Uterus (tissue), 3 donors: ENCODE measurements at regions not wholly inside any gene's neighbourhood (a gene's known extent, or its start where the extent isn't known, plus 50 kb on each side); places are given as distances from the start of the nearest gene placed in this dataset.
A peak's percentile ranks its signal among the peaks of the same experiment; 100 is the strongest.

Source experiments
- DNase-seq, 2 donors: peaks; one replicate each; pipeline ENCODE4 v3.0.0-alpha.2; 2019 to 2020
- H3K27ac ChIP-seq, 2 donors: fragments of 200-600 bp; sonication (generic); 1 replicate in 1 of 2; 2 replicates in 1 of 2; pipeline ENCODE4 v1.5.1; 2016 to 2018
- H3K27me3 ChIP-seq, 2 donors: fragments of 200-600 bp; sonication (generic); one replicate each; pipeline ENCODE4 v1.5.1; 2018 to 2019; ENCODE audit warnings: control low read depth in 1 of 2
- H3K36me3 ChIP-seq, 2 donors: fragments of 200-600 bp; sonication (generic); one replicate each; pipeline ENCODE4 v1.5.1; 2019; ENCODE audit warnings: control low read depth in 1 of 2
- H3K4me1 ChIP-seq, 2 donors: fragments of 200-600 bp; sonication (generic); one replicate each; pipeline ENCODE4 v1.5.1; 2018 to 2019; ENCODE audit warnings: control low read depth in 1 of 2
- H3K4me3 ChIP-seq, 2 donors: fragments of 200-600 bp; sonication (generic); 1 replicate in 1 of 2; 2 replicates in 1 of 2; pipeline ENCODE4 v1.5.1; 2018 to 2019; ENCODE audit warnings: mild to moderate bottlenecking in 1 of 2
- H3K9me3 ChIP-seq, 2 donors: fragments of 200-600 bp; sonication (generic); one replicate each; pipeline ENCODE4 v1.5.1; 2019; ENCODE audit warnings: control low read depth in 1 of 2
- POLR2A ChIP-seq, 2 donors: fragments of 450-650 bp; IDR thresholded peaks; one replicate each; pipeline ENCODE4 v1.6.1; 2016; ENCODE audit warnings: antibody characterized with exemption in 2 of 2, mild to moderate bottlenecking in 1 of 2, moderate library complexity in 1 of 2
- intact Hi-C: fragments of 100-400 bp; cut with DNase I; formaldehyde crosslinking; loops from one replicate; pipeline ENCODE4 v1.15.1; 2023; ENCODE audit warnings: low total_unique reads
- TF ChIP-seq, protein P1 (sequence below), 4 experiments: fragments of 200-600 bp in 2 of 4; fragments of 450-650 bp in 2 of 4; sonication (generic) in 2 of 4; IDR thresholded peaks; one replicate each; pipeline ENCODE4 v1.5.1; 2016 to 2019; ENCODE audit warnings: antibody characterized with exemption in 4 of 4, mild to moderate bottlenecking in 2 of 4, moderate library complexity in 1 of 4
- donor health status: DM: yes; HTN: yes; CAD: no.

DNA sequence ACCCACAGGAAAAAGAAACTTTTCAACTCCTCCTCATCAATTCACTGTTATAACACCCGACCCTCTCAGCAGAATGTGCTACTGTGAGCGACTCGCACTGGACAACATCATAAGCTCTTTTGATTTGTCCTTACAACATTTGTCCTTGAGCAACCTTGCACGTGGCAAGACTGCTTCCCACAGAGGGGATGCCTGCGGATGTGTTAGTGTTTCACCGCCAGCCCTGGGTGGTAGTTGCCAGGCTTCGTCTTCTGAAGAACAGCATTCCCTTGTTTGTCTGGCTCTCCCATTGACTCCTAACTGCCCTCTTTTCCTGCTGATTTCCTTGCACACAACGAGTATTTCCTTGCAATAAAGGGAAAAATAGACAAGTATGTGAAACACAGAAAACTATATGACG lies 111.4 kb upstream of the SLC7A1 start:
- TF ChIP-seq, protein P1, sequence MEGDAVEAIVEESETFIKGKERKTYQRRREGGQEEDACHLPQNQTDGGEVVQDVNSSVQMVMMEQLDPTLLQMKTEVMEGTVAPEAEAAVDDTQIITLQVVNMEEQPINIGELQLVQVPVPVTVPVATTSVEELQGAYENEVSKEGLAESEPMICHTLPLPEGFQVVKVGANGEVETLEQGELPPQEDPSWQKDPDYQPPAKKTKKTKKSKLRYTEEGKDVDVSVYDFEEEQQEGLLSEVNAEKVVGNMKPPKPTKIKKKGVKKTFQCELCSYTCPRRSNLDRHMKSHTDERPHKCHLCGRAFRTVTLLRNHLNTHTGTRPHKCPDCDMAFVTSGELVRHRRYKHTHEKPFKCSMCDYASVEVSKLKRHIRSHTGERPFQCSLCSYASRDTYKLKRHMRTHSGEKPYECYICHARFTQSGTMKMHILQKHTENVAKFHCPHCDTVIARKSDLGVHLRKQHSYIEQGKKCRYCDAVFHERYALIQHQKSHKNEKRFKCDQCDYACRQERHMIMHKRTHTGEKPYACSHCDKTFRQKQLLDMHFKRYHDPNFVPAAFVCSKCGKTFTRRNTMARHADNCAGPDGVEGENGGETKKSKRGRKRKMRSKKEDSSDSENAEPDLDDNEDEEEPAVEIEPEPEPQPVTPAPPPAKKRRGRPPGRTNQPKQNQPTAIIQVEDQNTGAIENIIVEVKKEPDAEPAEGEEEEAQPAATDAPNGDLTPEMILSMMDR (IDR thresholded peaks at IDR 0.05): no peak
- TF ChIP-seq POLR2A (IDR thresholded peaks at IDR 0.05): no peak
- no peak overlapping the region for H3K4me3 ChIP-seq
- no peak for DNase-seq
- no peaks in the 10 kb centered on the region for H3K36me3 ChIP-seq
- H3K27ac ChIP-seq: no peak overlapping the region
- intact Hi-C loops: no loop called here
- no peaks in the 10 kb centered on the region for H3K9me3 ChIP-seq
- no peaks in the 10 kb centered on the region for H3K27me3 ChIP-seq
- no peaks in the 10 kb centered on the region for H3K4me1 ChIP-seq

DNA sequence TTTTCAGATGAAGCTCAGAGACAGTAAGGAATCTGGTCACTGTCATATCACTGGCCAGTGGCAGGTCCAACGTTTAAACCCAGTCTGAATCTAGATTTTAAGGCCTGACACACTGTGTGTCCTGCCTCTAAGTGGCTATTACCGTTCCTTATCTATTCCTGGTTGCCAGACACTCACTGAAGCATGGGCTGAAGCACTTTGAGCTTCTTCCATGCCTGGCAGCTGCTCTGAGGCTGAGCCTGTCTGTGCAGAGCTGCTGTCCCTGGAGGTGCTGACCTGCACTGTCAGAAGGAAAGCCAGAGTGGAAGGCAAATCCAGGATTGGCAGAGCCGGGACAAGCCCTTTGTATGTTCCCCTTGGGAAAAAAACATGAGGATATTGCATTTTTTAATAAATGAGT lies 109.2 kb upstream of the SLC7A1 start:
- intact Hi-C loops: no loop called here
- no peak for DNase-seq
- no peak for TF ChIP-seq POLR2A (IDR thresholded peaks at IDR 0.05)
- TF ChIP-seq, protein P1 (IDR thresholded peaks at IDR 0.05): no peak

DNA sequence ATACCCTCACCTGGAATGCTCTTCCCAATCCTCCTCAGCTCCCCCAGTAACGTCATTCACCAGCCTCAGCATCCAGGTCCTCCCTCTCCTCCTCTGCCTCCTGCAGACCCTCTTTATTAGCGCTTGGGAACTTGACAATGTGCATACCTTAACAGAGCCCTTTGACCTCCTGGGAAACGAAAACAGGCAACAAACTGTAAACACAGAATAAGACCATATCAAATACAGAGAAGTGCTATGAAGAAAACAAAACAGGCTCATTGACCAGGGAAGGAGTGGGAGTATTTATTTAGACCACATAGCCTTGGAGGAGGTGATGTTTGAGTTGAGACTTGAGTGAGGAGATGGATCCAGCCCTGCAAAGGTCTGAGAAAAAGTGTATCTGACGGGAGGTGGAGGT lies 107.9 kb upstream of the SLC7A1 start:
- no peaks in the 10 kb centered on the region for H3K27me3 ChIP-seq
- intact Hi-C loops: no loop called here
- no peaks in the 10 kb centered on the region for H3K9me3 ChIP-seq
- TF ChIP-seq POLR2A (IDR thresholded peaks at IDR 0.05): no peak
- TF ChIP-seq, protein P1 (IDR thresholded peaks at IDR 0.05): no peak
- no peak for DNase-seq
- H3K36me3 ChIP-seq: no peaks in the 10 kb centered on the region
- no peak overlapping the region for H3K27ac ChIP-seq
- no peaks in the 10 kb centered on the region for H3K4me1 ChIP-seq
- no peak overlapping the region for H3K4me3 ChIP-seq

More for the DNA sequence above, 109.2 kb upstream of the SLC7A1 start:
- H3K4me1 ChIP-seq: no peaks in the 10 kb centered on the region
- no peaks in the 10 kb centered on the region for H3K36me3 ChIP-seq
- H3K27ac ChIP-seq: no peak overlapping the region
- no peaks in the 10 kb centered on the region for H3K9me3 ChIP-seq
- no peak overlapping the region for H3K4me3 ChIP-seq
- H3K27me3 ChIP-seq: no peaks in the 10 kb centered on the region

DNA sequence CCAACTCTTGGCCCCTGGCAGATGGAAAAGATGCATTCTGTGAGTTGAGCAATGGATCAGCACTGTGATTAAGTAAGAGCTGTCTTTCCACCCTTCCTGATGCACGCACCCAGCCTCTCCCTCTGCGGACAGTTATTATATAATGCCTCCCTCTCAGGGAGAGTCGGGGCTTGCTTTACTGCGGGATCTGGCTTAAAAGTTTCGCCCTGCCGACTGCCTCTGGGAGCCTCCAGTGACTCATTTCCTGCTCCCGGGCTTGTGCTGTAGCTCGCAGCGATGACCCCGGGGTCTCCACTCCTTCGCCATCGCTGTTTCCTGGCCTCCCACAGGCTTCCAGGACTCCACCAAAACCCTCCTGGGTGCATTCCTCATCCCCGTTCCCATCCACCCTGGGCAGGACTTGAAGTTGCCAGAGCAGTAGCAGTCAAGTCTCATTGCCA lies 107.4 kb upstream of the SLC7A1 start:
- intact Hi-C loops: no loop called here
- no peaks in the 10 kb centered on the region for H3K4me1 ChIP-seq
- H3K27me3 ChIP-seq: no peaks in the 10 kb centered on the region
- H3K9me3 ChIP-seq: no peaks in the 10 kb centered on the region
- no peak overlapping the region for H3K4me3 ChIP-seq
- H3K36me3 ChIP-seq: no peaks in the 10 kb centered on the region
- DNase-seq: peak; percentile 46 to 59
- no peak for TF ChIP-seq POLR2A (IDR thresholded peaks at IDR 0.05)
- TF ChIP-seq, protein P1 (IDR thresholded peaks at IDR 0.05): no peak
- H3K27ac ChIP-seq: no peak overlapping the region

DNA sequence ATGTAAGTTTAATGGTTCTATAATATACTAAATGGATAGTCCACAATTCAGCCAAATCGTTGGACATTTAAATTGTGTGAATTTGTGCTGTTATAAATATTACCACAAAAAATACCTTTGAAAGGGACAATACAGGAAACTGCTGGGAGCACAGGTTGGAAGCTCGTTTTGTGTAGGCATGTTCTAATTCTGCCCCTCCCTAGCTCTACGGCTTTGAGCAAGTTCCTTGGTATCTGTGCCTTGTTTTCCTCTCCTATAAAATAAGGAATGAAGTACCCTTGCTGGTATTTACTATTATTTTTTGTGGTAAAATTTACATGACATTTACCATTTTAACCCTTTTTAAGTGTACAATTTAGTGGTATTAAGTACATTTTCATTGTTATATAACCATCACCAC lies 102.6 kb upstream of the SLC7A1 start:
- intact Hi-C loops: no loop called here
- H3K27me3 ChIP-seq: no peaks in the 10 kb centered on the region
- DNase-seq: no peak
- H3K36me3 ChIP-seq: no peaks in the 10 kb centered on the region
- H3K4me3 ChIP-seq: no peak overlapping the region
- no peaks in the 10 kb centered on the region for H3K9me3 ChIP-seq
- no peak overlapping the region for H3K27ac ChIP-seq
- H3K4me1 ChIP-seq: no peaks in the 10 kb centered on the region
- TF ChIP-seq, protein P1 (IDR thresholded peaks at IDR 0.05): no peak
- no peak for TF ChIP-seq POLR2A (IDR thresholded peaks at IDR 0.05)
